Glomerular visceral epithelial cell (primary cell): ENCODE measurements at regions not wholly inside any gene's neighbourhood (a gene's known extent, or its start where the extent isn't known, plus 50 kb on each side); places are given as distances from the start of the nearest gene placed in this dataset.
A peak's percentile ranks its signal among the peaks of the same experiment; 100 is the strongest.
"Not testable (repeated sequence)": the region's sequence is repeated elsewhere in the genome, so short reads cannot be mapped to it uniquely, and the experiment has no call there.

ENCODE experiments used
- DNase-seq: peaks from one replicate; pipeline ENCODE4 v3.0.0-alpha.2; 2016; ENCODE audit errors: extremely low spot score

DNA sequence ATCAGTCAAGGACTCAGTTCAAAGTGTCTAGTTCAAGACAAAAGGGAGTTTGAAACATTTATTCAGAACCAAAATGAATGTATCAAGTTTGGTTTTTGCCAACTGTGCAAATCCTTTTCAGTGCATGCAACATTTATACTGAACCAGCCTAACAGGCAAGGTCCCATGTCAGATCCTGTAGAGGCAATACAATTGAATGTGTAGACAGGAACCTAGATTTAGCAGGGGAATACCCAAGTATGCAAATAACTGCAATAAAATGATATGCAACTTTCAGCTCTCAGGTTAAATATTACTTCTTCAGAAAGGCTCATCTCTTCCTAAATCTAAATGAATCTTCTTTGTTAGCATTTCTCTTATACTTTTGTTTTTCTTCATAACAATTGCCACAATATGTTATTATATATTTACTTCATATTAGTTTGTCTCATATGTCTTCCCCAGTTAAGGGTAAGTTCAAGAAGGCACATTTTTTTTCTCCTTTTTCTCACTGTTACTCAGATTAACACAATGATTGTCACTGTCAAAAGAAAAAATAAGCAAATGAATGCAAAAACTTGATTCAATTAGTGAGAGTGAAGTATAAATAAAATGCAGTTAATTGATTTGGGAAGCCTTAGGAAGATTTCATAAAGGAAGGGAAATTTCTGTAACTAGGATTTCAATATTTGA, 163.9 kb upstream of the RASA1 start:
- DNase-seq: peak; percentile 45

DNA sequence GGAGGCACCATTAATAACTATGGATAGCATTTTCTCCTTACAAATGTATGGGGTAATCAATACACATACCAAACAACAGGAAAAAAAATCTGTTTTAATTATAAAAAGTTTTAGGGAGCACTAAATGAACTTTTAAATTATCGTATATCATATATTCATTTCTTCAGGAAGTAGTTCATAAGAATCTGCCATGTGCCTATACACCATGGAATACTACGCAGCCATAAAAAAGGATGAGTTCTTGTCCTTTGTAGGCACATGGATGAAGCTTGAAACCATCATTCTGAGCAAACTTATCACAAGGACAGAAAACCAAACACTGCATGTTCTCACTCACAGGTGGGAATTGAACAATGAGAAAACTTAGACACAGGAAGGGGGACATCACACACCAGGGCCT, 162.1 kb upstream of the RASA1 start:
- DNase-seq: no peak

DNA sequence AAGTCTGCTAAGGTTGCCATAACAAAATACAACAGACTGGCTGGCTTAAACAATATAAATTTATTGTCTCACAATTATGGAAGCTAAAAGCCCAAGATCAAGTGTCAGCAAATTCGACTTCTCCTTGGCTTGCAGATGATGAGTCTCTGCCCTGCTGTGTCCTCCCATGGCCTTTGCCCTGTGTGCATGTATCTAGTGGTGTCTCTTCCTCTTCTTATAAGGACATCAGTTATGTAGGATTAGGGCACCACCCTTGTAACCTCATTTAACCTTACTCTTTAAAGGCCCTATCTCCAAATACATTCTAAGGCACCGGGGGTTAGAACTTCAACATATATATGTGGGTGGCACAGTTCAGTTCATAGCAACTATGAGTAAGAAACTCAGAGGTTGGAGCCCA, 157.9 kb upstream of the RASA1 start:
- no peak for DNase-seq

DNA sequence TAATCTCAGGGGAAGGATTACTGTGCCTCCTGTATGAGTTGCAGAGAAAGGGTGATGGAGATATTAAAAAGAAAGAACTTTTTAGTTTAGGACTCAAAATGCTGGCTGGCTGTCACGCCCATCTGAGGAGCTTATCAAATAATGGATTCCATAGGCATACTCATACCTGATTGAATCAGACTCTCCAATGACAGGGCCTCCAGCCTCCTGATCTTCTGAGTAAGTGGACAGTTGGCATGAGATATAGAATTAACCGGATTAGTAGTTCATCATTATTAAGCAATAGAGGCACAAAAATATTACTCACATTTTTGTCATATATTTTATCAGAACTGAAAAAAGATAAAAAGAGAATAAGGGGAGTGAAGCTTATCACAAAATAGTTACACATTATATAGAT, 157.0 kb upstream of the RASA1 start:
- DNase-seq: no peak

DNA sequence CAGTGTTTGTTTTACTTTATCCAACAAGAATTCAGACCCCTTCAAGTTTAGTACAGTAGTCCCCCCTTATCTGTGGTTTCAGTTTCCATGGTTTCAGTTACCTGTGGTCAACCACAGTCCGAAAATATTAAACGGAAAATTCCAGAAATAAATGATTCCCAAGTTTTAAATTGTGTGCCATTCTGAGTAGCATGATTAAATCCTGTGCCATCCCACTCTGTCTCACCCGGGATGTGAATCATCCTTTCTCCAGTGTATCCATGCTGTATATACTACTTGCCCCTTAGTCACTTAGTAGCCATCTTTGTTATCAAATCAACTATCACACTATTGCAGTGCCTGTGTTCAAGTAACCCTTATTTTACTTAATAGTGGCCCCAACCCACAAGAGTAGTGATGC, 153.8 kb upstream of the RASA1 start:
- DNase-seq: peak; percentile 96

DNA sequence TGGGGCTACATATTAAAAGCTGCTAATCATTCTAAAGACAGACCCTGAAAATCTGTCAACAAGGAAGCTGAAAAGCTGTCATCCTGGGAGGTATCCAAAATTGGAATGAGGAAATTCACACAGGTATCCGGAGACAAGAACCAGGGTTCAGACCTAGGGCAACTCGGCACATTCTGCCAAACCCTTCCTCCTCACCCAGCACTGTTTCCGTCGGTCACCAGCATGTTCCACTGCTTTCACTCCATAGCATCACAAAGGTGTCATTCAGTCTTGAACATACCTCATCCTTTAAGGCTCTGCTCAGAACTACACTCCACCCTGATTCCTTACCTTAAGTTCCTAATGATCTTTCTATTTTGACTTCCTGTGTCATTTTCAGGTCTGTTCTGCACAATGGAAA, 153.1 kb upstream of the RASA1 start:
- no peak for DNase-seq

DNA sequence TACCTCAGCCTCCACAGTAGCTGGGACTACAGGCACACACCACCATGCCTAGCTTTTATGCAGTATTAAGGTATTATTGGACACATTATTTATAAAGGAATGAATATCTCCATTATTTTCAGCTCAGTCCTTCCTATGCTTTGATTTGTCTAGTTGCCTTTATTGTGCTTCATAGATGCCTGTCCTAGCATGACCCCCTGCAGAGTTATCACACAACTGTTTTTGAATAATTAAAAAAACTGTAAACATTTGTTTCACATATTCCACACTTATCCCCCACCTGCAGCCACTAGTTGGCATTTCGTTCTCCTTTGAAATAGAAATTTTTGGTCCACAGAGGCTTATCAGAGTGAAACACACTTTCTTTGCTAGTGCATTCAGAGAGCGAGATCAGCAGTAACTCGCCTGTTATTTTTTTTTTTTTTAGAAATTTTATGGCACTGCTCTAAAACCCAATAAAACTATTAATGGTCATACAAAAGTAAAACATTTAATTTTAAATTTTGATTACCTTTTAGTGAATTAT, 151.8 kb upstream of the RASA1 start:
- no peak for DNase-seq

DNA sequence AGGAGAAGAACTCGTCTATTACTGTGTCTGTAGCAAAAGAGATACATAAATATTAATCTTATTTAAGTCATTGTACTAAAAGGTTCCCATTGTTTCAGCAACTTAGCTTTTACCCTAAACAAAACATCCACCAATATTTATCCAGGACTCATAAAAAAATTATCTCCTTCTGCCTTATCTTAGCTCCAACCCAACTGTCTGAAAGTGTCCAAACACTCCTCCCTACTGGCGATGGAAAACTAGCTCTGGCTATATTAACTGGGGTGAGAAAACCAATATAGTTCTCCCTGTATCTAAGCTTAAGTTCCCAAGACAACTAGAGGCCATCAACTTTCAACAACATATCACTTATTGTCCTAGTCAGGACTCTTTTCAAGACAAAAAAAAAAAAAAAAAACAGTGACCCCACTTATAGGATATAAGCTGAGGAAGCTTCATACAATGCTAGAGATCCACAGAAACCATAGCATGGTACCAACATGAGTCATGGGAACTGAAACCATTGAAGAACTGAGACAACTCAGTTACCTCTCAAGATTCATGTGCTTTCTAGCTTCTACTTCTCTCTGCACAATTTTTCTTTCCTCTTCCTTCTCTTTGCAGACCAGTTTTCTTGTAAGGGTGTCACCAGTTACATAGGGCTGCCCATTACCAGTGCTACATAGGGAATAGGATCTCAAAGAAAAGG, 150.7 kb upstream of the RASA1 start:
- no peak for DNase-seq

DNA sequence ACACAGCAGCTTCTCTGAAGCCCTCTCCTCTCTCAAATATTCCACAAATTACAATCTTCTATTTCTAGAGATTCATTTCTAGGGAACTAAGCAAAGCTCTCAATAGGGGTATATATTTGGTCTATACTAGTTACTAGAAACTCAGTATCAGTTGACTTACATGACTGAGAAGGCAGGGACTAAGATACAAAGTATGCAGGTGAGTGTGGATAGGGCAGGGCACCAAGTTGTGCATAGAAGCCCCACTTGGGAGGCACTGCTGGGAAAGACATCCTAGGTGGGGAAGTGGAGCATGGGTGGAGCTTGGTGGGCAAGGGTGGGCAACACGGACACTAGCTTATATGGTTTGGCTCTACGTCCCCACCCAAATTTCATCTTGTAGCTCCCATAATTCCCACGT, 148.1 kb upstream of the RASA1 start:
- DNase-seq: no peak

DNA sequence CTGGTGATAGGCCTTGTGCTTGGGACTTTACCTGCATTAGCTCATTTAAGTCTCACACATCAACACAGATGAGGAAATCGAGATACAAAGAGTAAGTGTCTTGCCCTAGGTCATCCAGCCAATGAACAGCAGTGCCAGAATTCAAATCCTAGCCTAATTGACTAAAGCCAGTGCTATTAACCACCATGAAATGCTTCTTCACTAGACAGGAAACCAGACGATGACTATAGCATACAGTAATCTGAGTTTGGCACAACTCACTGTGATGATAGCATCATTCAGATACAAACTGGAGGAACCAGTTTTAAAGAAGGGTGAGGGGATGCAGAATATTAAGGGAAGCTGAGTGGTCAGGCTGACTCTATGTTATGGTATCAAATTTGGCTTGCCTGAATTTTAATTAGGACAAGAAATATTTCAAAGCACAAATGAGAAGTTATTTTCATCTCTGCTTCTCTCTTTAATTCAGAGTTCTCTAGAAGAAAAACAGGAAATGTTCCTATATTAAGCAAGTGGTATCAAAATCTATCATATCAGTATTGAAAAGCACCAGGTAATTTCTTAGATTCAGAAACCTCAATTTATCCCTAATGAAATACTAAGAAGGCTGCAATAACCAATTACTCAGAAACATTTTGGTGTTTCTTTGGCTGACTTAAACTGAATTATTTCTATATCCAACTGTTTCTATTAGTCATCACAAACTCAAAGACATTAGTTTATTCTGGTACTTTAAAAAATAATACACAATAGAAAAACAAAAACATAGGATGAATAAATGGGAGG, 147.0 kb upstream of the RASA1 start:
- DNase-seq: peak; percentile 92

DNA sequence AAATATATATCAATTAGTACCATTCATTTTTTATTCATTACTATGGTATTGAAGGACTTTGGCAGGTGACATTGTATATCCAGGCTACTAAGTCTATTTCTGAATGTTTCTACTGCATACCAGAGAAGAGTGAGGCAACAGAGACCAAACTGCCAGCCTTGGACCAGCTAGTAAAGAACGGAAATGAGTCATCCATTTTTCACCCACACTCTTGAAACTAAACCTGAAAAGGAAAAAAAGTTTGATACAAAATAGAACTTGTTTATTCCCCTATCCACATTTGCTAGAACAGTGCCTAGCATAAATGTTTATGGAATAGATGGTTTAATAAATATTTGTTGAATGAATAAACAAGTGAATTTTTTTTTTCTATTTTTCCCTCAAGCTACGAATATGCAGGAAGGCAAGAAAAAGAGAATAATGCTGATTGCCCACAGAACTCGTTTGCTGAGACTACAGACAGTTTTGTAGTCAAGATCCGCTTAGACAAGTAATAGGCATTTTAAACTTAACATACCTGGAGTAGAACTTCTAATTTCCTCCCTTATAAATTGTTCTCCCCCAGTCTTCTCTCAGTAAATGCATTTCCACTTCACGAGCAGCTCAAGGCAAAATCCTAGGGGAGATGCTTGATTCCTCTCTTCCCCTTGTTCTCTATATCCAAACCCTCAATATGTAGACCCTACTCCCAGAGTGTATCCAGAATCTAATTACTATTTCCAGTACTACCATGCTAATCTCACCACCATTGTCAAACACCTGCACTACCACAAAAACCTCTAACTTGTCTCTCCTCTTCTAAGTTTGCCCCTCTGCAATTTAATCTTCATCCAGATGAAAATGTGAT, 146.2 kb upstream of the RASA1 start:
- peak; percentile 85 for DNase-seq

DNA sequence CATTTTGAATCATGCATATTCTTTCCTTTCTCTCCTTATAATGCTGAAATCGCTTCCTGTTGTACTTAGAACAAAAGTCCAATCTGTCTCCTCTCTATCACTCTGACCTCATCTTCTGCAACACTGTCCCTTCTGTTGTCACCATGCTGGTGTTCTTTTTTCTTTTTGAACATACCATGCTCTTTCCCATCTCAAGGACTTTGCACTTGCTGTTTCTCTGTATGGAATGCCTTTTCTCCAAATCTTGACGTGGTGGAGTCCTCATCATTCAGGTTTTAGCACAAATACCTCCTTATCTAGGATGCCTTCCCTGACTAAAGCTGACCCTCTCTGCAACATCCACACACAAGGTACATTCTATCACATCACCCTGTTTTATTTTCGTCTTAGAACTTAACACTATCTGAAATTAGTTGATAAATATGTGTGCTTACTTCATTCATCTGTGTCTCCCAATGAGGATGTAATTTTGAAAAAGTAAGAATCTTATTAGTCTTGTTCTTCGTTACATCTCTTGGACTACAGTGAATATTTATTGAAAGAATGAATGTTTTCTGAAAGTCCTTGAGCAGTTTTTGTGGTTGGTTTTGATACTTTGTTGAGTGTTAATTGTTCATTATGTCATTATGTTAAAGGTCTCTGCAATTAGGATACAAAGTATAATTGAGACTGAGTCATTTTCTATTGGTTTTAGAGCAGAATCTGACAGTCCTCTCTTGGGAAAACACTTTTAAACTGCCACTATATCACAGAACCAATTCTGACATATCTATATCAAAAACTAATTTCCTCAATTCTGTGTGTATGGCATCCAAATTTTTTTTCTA, 145.3 kb upstream of the RASA1 start:
- no peak for DNase-seq

DNA sequence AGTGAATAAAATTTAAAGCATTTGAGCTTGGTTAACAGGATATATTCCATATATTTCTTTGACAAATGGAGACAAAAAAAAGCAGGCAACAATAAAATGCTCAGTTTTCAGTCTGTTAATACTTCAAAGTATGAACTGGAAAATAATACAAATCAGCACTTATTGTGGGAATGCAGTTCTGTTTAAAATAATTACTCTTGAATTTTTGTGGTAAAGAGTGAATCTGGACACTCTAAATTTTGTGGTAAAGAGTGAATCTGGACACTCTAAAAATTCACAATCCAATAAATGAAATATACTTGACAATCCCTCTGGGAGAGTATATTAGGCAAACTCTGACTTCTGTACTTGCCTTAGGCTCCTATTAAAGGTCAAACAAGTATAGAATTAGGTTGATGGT, 141.9 kb upstream of the RASA1 start:
- DNase-seq: no peak

DNA sequence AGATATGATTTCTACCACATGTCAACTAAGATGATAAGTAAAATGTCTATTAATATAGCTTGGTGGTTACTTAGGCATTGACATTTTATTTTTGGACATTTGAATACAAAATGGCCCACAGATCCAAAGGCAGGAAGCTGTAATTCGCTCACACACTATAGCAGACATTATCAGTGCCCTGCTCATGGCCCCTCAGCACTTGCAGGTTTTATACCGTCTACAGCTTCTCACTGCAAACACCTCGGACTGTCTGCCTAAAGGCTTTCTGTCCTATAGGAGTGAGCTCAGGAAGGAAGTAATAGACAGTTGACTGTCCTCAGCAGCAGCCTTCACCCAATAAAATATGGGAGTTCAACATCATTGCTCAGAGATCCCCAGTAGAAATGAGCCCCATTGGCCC, 140.8 kb upstream of the RASA1 start:
- no peak for DNase-seq

DNA sequence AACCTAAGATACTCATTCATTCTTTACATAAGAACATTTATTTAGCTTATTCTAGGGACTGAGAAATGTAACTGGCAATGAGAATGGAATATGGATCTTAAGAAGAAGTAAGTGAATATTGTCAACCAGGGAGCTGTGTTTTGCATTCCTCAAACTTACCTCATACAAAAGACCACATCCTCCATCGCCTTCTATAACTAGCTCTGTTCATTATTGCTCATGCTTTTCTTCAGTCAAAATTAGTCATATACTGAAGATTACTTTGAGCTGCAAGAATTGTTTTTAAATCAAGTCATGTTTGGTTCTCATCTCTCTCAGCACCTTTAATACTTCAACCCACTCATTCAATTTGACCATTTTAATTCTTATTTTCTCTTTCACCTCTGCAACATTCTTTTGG, 140.3 kb upstream of the RASA1 start:
- DNase-seq: peak; percentile 71

DNA sequence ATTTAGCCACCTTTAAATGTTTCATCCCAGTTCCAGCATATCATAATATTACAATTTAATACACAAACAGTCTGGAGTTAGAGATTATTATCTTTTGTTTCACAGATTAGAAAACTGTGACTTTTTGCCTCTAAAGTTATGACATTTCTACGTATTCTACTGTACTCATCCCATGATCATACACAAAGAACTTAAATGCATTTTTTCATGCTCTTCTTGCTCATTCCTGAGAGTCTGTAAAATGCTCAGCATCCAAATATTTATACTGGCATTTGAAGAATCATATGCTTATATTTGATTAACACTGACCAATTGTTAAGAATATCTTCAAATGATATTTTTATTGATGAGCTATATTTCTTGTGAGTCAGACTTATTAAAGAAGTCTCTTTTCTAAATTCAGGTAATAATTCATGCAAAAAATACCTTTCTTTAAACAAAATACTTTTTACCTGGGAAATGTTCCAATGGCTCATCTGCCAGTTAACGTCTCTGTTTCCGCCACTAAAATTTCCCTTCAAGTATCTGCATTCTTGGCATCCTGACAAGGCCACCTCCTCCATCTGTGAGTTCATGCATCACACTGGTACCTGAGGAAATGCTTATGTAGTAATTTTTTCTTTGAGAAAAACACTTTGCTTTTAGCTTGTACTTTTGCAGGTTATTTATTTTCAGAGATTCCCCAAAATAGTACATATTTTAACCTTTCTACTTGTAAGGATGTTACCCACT, 139.6 kb upstream of the RASA1 start:
- peak; percentile 74 for DNase-seq

DNA sequence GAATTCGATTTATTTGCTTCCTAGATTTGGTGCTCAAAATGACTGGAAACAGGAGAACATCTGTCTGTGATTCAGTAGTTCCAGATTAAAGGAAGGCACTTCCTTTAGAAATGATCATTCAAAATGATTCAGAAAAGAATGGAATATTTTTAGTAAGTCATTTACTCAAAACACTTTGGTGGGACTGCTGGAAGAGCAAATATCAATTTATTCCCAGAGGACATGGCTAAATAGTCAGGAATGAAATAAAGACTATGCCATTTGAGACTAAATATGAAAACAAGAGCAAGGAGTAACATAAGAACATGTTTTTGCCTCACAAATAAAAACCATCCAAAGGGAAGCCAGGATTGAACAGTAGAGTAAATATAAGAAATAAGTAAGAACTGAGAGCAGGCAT, 138.6 kb upstream of the RASA1 start:
- no peak for DNase-seq

DNA sequence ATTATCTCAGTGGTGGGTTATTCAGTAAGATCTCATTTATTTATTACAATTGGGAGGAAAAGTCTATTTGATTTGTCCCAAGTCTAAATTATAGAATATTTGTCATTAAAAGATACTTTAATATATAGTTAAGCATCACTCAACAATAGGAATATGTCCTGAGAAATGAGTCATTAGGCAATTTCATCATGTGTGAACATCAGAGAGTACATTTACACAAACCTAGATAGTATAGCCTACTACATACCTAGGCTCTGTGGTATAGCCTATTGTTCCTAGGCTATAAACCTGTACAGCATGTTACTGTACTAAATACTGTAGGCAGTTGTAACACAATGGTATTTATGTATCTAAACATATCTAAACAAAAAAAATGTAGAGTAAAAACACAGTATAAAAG, 135.0 kb upstream of the RASA1 start:
- DNase-seq: no peak

DNA sequence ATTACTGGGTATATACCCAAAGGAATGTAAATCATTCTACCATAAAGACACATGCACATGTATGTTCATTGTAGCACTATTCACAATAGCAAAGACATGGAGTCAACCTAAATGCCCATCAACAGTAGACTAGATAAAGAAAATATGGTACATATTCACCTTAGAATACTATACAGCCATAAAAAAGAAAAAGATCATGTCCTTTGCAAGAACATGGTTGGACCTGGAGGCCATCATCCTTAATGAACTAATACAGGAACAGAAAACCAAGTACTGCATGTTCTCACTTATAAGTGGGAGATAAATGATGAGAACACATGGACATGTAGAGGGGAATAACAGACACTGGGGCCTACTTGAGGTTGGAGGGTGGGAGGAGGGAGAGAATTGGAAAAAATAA, 133.2 kb upstream of the RASA1 start:
- not testable (repeated sequence) for DNase-seq

DNA sequence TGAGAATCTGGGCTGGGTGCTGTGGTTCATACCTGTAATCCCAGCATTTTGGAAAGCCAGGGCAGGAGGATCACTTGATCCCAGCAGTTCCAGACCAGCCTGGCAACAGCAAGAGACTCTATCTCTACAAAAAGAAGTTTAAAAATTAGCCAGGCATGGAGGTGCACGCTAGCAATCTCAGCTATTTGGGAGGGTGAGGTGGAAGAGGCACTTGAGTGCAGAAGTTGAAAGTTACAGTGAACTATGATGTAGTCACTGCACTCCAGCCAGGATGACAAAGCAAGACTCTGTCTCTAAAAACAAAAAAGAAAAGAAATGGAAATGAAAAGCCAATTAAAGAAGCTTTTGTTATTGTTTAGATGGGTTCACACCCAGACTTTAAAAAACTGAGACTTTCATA, 131.6 kb upstream of the RASA1 start:
- DNase-seq: peak; percentile 46
